Kidney (tissue), 13 donors: ENCODE measurements at regions not wholly inside any gene's neighbourhood (a gene's known extent, or its start where the extent isn't known, plus 50 kb on each side); places are given as distances from the start of the nearest gene placed in this dataset.
"Not testable (repeated sequence)": the region's sequence is repeated elsewhere in the genome, so short reads cannot be mapped to it uniquely, and the experiment has no call there.

ENCODE experiments used
- DNase-seq, 5 donors: peaks; one replicate each; pipeline ENCODE4 v3.0.0-alpha.2; 2013 to 2020
- FAIRE-seq: peaks from 2 replicates; lab custom pipeline; 2012; peaks lifted over from hg19 to GRCh38; lab: Jason Lieb, UNC
- H3K27ac ChIP-seq, 2 donors: one replicate each; pipeline ENCODE4 v1.7.0; 2013; ENCODE audit warnings: low read depth in 2 of 2, low read length in 2 of 2, inconsistent platforms in 1 of 2
- H3K27me3 ChIP-seq: one replicate; pipeline ENCODE4 v1.7.1; 2013; ENCODE audit warnings: low read length, inconsistent platforms; ENCODE audit not compliant: control insufficient read depth, insufficient read depth
- H3K36me3 ChIP-seq, 3 donors: one replicate each; pipeline versions ENCODE4 v1.7.0 to v1.7.1; 2013; ENCODE audit warnings: low read length in 3 of 3, control low read depth in 1 of 3, inconsistent platforms in 1 of 3; ENCODE audit not compliant: insufficient read depth in 3 of 3, control insufficient read depth in 2 of 3
- H3K4me1 ChIP-seq, 3 donors: one replicate each; pipeline versions ENCODE4 v1.7.0 to v1.7.1; 2013; ENCODE audit warnings: low read length in 3 of 3, inconsistent platforms in 1 of 3, low read depth in 1 of 3; ENCODE audit not compliant: control insufficient read depth in 2 of 3, insufficient read depth in 2 of 3
- H3K4me3 ChIP-seq, 3 donors: one replicate each; pipeline versions ENCODE4 v1.7.0 to v1.8.1; 2013; ENCODE audit warnings: low read length in 3 of 3, control low read depth in 1 of 3, inconsistent platforms in 1 of 3
- H3K9ac ChIP-seq, 3 donors: one replicate each; pipeline versions ENCODE4 v1.7.0 to v1.7.1; 2013; ENCODE audit warnings: low read length in 3 of 3, control low read depth in 1 of 3, inconsistent platforms in 1 of 3
- H3K9me3 ChIP-seq, 3 donors: one replicate each; pipeline versions ENCODE4 v1.7.0 to v1.7.1; 2013; ENCODE audit warnings: low read length in 3 of 3, control low read depth in 1 of 3, inconsistent platforms in 1 of 3; ENCODE audit not compliant: control insufficient read depth in 2 of 3, insufficient read depth in 1 of 3
- intact Hi-C: fragments of 100-400 bp; cut with DNase I; formaldehyde crosslinking; loops from one replicate; pipeline ENCODE4 v1.11.1; 2022
- TF ChIP-seq, protein P1 (sequence below): IDR thresholded peaks from 3 replicates; pipeline ENCODE4 v1.5.1; 2012; ENCODE audit warnings: mild to moderate bottlenecking, moderate library complexity, borderline replicate concordance; ENCODE audit not compliant: insufficient read depth; ENCODE audit errors: extremely low read depth
- donor health status: control.
- donor health status: control.
- donor health status: control.
- donor health status: control.
- donor health status: control.
- donor health status: DM: yes; HTN: yes; CAD: no.
- donor health status: Normal renal cell carcinoma (clear cell type).

DNA sequence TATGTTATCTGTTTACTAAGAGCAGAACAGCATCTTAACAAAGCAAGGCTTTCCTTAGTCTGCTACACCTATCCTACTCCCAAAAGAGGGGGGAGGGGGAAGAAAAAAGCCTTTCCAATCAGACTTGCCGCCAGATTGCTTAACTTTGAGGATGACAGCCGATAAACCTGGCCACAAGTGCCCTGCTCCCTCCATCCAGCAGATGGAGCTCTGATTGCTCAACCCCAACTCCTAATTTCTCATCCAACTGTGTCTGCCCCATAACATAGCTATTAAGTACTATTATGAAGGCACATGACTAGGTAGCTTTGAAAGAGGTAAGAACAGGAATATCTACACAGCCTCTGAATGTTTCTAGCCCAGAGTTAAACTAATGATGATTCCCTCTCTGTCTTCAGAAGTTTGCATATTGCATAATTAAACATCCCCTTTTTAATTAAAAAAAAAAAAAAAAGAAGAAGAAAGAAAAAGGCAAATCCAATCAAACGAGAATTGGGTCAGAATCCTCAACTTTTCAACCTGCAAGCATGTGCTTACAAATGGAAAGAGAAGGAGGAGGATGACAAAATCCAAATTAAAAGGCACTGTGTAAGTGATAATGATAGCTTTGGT is 247.4 kb downstream of the GALC start:
- no peaks in the 10 kb centered on the region for H3K4me1 ChIP-seq
- H3K27me3 ChIP-seq = no peaks in the 10 kb centered on the region
- no peak overlapping the region for H3K27ac ChIP-seq
- no peak for FAIRE-seq
- DNase-seq = peak in 3 of 5 donors; percentile 21 to 35 (median 27)
- H3K9me3 ChIP-seq = no peaks in the 10 kb centered on the region
- no peaks in the 10 kb centered on the region for H3K36me3 ChIP-seq
- H3K4me3 ChIP-seq = no peak overlapping the region
- intact Hi-C loops = no loop called here
- TF ChIP-seq, protein P1, sequence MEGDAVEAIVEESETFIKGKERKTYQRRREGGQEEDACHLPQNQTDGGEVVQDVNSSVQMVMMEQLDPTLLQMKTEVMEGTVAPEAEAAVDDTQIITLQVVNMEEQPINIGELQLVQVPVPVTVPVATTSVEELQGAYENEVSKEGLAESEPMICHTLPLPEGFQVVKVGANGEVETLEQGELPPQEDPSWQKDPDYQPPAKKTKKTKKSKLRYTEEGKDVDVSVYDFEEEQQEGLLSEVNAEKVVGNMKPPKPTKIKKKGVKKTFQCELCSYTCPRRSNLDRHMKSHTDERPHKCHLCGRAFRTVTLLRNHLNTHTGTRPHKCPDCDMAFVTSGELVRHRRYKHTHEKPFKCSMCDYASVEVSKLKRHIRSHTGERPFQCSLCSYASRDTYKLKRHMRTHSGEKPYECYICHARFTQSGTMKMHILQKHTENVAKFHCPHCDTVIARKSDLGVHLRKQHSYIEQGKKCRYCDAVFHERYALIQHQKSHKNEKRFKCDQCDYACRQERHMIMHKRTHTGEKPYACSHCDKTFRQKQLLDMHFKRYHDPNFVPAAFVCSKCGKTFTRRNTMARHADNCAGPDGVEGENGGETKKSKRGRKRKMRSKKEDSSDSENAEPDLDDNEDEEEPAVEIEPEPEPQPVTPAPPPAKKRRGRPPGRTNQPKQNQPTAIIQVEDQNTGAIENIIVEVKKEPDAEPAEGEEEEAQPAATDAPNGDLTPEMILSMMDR = peak; percentile 51
- H3K9ac ChIP-seq = no peak overlapping the region

DNA sequence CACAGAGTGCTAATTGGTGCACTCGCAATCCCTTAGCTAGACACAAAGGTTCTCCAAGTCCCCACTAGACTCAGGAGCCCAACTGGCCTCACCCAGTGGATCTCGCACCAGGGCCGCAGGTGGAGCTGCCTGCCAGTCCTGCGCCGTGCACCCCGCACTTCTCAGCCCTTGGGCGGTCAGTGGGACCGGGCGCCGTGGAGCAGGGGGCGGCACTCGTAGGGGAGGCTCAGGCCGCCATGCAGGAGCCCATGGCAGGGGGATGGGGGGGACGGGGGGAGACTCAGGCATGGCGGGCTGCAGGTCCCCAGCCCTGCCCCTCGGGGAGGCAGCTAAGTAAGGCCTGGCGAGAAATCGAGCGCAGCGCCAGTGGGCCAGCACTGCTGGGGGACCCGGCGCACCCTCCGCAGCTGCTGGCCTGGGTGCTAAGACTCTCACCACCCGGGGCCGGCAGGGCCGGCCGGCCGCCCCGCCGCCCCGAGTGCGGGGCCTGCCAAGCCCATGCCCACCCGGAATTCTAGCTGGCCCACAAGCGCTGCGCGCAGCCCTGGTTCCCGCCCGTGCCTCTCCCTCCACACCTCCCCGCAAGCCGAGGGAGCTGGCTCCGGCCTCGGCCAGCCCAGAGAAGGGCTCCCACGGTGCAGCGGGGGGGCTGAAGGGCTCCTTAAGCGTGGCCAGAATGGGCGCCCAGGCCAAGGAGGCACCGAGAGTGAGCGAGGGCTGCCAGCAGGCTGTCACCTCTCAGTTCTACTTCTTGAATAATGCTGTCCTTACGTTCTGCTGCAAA is 258.2 kb downstream of the GALC start:
- H3K36me3 ChIP-seq, intact Hi-C loops, H3K4me1 ChIP-seq, DNase-seq, H3K27me3 ChIP-seq, H3K9ac ChIP-seq, H3K27ac ChIP-seq, H3K4me3 ChIP-seq, FAIRE-seq, H3K9me3 ChIP-seq: not testable (repeated sequence)

DNA sequence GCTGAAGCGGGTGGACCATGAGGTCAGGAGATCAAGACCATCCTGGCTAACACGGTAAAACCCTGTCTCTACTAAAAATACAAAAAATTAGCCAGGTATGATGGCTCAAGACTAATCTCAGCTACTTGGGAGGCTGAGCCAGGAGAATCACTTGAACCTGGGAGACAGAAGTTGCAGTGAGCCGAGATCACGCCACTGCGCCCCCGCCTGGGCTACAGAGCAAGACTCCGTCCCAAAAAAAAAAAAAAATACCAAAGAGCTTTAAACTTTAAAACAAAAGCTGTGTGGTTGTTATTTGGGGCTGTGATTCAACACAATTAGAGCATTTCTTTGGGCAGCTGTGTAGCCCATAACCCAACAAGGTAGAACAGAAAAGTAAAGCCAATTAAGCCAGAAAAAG is 259.9 kb downstream of the GALC start:
- DNase-seq, H3K9ac ChIP-seq, H3K4me3 ChIP-seq, H3K27ac ChIP-seq, intact Hi-C loops, H3K36me3 ChIP-seq, H3K4me1 ChIP-seq, H3K27me3 ChIP-seq, H3K9me3 ChIP-seq, FAIRE-seq: not testable (repeated sequence)

DNA sequence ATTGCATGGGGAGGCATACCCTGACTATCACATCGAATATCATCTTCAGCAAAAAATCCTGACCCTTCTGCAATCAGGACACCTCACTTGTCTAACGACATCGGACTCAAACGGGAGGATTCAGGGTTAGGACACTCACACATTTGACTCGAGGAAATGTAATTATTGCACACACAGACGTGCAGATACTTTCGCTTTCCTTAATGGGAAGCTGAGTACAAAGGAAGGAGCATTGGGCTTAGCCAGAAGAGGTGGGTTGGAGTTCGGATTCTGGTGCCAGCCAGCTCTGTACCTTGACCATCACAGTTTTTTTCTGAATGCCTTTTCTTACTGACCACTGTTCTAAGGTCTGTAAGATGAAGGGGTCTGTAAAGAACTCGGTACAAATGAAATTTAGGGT is 260.4 kb downstream of the GALC start:
- H3K27ac ChIP-seq = no peak overlapping the region
- H3K9ac ChIP-seq = no peak overlapping the region
- TF ChIP-seq, protein P1 = no peak
- no peaks in the 10 kb centered on the region for H3K36me3 ChIP-seq
- intact Hi-C loops = no loop called here
- DNase-seq (no peak), FAIRE-seq (no peak)
- H3K27me3 ChIP-seq = no peaks in the 10 kb centered on the region
- H3K9me3 ChIP-seq = no peaks in the 10 kb centered on the region
- no peak overlapping the region for H3K4me3 ChIP-seq
- H3K4me1 ChIP-seq = no peaks in the 10 kb centered on the region
